GM21619 (cell line): ENCODE measurements at regions not wholly inside any gene's neighbourhood (a gene's known extent, or its start where the extent isn't known, plus 50 kb on each side); places are given as distances from the start of the nearest gene placed in this dataset.

ENCODE experiments used
- ATAC-seq: cut with Tn5 transposase; IDR thresholded peaks from one replicate; pipeline ENCODE4 v1.9.1; 2021; ENCODE audit not compliant: unreplicated experiment

DNA sequence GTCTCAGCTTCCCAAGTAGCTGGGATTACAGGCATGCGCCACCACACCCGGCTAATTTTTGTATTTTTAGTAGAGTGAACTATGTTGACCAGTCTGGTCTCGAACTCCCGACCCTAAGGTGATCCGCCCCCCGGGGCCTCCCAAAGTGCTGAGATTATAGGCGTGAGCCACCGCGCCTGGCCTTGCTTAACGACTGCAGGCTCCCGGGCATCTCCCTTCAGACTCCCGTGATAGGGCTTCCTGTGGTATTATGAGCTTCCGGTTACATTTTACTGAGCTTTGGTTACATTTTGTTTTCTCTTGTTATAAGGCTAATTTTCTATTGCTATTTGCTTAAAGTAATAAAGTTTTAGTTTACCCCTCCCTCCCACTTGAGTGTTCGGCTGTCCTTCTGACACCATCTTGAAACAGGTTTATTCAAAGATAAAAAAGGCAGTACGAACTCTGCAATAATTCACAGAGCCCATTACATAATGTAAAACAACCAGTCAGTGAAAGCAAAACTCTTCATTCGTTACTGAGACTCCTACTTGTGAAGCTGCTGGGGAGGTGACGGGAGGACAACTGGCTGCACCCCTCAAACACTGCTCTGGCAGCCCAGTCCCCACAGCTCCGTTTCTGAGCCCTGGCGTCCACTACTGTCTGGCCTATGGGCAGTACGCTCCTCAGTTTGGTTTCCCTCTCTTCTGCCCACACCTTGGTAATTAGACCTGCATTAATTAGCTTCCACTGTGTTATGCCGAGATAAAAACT, 795.7 kb upstream of the SLIT2 start:
- ATAC-seq: no peak

DNA sequence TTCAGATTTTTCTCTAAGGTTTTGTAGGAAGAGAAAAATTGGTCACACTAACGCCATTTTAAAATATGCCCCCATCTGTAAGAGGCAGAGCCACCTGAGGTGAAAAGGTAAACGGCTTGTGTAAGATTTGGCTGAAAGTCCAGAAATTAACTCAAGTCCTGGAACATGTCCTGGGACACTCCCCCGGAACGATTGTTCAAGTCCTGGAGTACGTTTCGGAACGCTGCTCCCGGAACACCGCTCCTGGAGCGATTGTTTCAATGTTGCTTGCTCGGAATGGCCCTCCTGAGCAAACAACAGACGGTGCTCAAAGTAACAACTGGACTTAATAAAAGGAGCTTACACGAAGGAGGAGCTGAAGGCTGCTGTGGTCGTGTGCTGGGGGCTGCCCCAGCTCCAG, 796.5 kb upstream of the SLIT2 start:
- no peak for ATAC-seq

GRCh38 chr4:19438233-19438632, 813.5 kb upstream of the SLIT2 start:
- no peak for ATAC-seq

DNA sequence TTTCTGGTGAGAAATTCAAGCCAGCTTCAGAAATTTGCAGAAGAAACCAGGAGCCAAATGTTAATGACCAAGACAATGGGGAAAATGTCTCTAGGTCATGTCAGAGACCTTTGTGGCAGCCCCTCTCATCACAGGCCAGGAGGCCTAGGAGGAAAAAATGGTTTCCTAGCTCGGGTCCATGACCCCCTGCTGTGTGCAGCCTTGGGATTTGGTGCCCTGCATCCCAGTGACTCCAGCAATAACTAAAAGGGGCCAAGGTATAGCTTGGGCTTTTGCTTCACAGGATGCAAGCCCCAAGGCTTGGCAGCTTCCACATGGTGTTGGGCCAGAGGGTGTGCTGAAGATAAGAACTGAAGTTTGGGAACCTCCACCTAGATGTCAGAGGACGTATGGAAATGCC, 814.7 kb upstream of the SLIT2 start:
- ATAC-seq: no peak

DNA sequence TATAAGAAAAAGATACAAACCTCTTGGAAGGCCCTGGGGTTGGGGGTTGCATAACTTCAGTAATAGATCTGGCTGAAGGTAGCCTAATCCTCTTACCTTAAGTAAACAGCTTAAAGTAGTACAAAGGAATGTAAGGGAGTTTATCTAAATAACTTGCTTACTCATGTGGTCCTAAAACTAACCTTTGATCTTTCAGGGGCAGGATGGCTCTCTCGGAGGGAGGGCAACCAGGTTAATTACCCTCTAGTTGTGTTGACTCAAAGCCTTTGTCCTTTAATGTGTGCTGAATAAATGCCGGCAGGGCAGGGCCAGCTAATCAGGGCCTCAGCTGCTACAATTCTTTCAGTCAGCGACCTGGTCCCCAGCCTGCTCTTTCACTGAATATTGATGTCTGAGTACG, 822.0 kb upstream of the SLIT2 start:
- no peak for ATAC-seq

- ATAC-seq: no peak
Observed at GRCh38 chr4:19425146-19425545, 826.6 kb upstream of the SLIT2 start.

GRCh38 chr4:19417256-19417655, 834.4 kb upstream of the SLIT2 start:
- ATAC-seq: no peak

DNA sequence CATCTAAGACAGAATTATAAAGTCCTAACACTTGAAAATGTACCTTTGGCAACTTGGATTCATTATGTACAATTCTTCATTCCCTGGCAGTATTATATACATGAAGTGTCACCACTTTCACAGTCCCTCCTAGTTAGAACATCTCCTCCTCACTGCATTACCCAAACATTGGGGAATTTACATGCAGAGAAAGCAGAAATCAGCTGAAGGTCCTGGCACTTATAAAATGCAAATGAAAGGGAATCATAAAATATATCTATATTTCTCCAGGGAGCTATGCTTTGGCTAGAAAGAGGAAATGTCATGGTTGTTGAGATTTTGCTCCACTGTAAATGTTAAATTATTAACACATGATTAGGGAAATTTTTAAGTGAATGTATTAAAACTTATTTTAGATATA, 835.6 kb upstream of the SLIT2 start:
- no peak for ATAC-seq

DNA sequence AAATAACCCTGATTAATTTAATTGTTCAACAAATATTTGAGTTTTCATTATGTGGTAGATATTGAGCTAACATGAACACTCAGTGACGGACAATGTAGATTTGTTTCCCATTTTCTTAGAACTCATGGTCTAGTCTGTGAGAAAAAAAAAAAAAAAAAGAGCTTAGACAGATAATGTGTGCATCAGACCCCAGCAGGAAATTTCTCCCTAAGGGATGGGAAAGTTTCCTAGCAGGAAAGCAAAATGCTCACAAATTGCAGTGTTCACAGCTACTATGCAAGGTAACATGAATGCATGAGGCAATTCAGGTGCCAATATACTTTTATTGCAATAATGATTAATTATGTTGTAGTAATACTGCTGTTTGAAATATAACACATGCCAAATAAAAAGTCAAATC, 843.2 kb upstream of the SLIT2 start:
- ATAC-seq: no peak

GRCh38 chr4:19406789-19407188, 844.9 kb upstream of the SLIT2 start:
- no peak for ATAC-seq

DNA sequence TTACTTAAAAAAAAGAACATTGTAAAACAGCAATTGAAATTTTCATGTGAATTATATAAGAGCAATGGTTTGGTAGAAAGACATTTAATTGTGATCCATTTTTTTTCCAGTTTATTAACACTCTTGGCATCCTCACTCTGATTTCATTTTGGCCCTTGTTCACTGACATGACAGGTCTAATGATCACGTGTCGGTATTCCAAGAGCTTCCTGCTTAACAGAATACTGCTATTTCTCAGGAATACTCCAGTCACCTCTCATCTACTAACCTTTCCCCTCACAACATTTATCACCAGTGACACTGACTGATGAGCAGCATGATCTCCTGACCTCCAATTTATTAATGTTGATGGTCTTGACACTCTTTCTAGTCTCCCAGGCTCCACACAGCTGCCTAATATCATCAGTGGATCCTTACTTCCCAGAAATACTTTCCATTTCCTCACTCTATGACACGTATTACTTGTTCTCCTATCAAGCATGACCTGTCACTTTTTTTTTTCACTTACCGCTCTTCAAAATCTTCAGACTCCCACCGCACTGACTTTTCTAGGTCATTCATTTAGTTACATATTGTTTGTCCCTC, 847.8 kb upstream of the SLIT2 start:
- ATAC-seq: no peak

GRCh38 chr4:19402581-19403065, 849.1 kb upstream of the SLIT2 start:
- no peak for ATAC-seq

DNA sequence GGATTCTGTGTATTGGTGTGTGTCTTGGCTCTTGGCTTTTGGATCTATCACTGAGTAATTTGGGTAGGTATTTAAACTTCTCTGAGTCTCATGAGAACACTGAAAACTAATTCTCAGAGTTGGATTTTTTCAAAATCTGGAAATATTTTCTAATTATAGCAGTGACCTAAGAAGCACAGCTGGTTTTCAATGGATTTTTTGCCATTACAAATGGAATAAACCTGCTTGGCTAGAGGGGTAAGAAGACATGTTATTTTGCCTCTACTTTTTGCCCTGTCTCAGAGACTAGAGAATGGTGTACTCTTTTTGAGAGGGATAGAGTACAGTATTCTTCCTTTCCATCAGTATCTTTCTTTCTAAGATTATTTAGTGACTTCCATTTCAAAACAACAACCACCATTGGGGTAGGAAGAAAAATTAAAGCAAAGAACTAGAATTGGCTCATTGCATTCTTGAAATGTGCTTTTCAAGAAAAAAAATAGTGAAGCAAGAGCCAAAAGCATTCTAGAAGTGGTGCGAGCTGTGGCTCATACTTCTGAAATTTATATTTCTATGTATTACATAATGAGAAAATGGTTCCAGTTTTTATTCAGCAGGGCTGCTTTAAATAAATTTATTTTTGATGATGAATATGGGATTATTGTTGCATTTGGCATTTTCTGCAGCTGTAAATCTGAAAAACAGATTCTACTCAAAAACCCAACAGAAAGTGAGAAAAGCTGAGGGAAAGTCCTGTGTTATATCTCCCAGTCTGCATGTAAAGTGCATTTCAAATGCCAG, 850.2 kb upstream of the SLIT2 start:
- ATAC-seq: no peak

GRCh38 chr4:19400820-19401219, 850.9 kb upstream of the SLIT2 start:
- ATAC-seq: no peak

GRCh38 chr4:19399001-19399400, 852.7 kb upstream of the SLIT2 start:
- no peak for ATAC-seq

- no peak for ATAC-seq
Observed at GRCh38 chr4:19386786-19387185, 864.9 kb upstream of the SLIT2 start.

DNA sequence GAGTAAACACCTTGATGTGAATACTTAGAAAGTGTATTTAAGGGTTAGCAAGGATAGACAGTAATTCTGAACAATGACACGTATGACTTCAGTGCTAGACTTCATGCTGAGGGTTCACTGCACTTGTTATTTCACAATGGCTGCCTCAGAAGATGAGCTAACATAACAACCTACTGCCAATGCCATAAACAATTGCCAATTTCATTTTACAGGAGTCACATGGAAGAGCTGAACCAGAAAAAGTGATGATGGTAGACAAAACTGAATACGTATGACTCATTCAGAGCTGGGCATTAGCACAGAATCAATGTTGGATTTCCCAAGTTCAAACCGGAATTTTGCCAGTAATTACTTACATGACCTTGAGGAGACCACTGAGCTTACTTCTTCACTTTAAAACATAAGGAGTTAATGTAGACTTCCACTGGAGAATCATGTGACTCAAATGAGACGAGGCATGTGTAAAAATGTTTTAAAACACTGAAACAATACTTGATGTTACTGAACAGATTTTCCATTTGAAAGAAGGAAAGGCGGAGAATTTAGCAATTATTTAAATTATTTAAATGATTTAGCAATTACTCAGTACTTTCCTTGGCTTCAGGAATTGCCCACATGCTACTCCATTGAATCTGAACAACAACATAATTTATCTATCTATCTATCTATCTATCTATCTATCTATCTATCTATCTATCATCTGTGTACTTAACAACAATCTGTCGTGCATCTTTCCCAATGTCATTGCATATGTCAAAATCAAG, 868.5 kb upstream of the SLIT2 start:
- no peak for ATAC-seq

DNA sequence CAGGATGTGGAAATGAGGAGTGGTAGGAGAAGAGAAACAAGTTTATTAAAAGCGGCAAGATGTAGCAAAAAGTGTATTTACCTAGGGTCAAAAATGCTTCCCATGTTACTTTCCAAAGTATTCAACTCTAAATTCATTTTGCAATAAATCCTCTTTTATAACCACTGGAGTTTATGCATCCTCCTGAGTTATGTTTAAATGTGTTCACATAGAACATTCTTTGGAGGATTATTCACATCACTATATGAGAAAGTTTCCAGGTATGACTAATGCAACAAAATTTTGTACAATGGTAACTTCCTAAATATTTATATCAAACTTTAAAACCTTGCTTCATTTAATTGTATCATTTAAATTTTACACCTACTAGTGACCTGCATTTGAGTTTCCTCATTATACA, 870.6 kb upstream of the SLIT2 start:
- no peak for ATAC-seq

GRCh38 chr4:19380600-19380999, 871.1 kb upstream of the SLIT2 start:
- ATAC-seq: no peak

DNA sequence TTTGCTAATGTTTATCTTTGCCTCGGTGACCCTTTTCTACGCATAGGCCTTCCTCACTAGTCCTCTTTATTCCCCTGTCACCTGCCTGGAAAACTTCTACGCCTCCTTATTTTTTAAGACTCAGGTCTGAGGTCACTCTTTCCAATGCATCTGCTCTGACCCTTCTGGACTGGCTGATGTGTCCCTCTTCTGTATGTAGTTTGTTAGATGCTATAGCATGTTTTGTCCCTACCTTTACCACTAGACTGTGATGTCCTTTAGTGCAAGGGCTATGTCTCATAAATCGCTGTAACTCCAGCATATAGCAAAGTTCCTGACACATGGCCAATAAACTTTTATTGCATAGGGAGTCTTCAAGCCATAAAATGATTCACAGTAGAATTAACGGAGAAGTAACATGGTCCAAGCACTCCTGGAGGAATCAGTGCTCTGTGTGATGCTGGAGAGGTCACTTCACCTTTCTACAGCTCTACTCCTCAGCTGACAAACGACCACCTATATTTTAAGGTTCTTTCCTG, 872.5 kb upstream of the SLIT2 start:
- no peak for ATAC-seq

DNA sequence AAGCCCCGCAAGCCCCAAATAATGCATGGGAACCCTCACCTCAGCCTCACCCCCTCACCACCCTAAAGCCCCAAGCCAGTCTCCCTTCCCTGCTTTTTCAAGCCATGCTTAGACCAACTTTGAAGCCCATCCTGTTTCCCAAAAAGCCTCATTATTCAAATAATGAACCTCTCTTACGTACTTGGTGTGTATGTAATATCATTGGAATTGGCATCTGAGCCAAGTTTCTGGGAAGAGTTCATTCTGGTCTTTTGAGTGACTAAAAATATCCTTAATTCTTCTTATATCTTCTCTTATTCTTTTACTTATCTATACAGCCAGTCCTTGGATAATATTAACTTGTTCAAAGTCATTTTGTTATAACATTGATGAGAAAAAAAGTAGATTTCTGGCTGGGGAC, 875.8 kb upstream of the SLIT2 start:
- ATAC-seq: no peak
